Small intestine (tissue), 7 donors: ENCODE measurements at regions not wholly inside any gene's neighbourhood (a gene's known extent, or its start where the extent isn't known, plus 50 kb on each side); places are given as distances from the start of the nearest gene placed in this dataset.
"Not testable (repeated sequence)": the region's sequence is repeated elsewhere in the genome, so short reads cannot be mapped to it uniquely, and the experiment has no call there.

Experiments used
- DNase-seq, 2 donors: peaks; one replicate each; pipeline versions ENCODE4 v3.0.0 to v3.0.0-alpha.2; 2013
- FAIRE-seq: peaks from 2 replicates; lab custom pipeline; 2012; peaks lifted over from hg19 to GRCh38; lab: Jason Lieb, UNC
- H3K27ac ChIP-seq, 3 donors: one replicate each; pipeline ENCODE4 v1.5.1; 2013; ENCODE audit warnings: low read length in 2 of 3, mild to moderate bottlenecking in 2 of 3, control low read depth in 1 of 3, inconsistent platforms in 1 of 3, low read depth in 1 of 3, moderate library complexity in 1 of 3
- H3K27me3 ChIP-seq, 3 donors: one replicate each; pipeline ENCODE4 v1.6.1; 2013; ENCODE audit warnings: low read length in 3 of 3, inconsistent platforms in 1 of 3; ENCODE audit not compliant: control insufficient read depth in 3 of 3, insufficient read depth in 3 of 3
- H3K36me3 ChIP-seq, 3 donors: one replicate each; pipeline ENCODE4 v1.6.1; 2013; ENCODE audit warnings: low read length in 3 of 3, inconsistent platforms in 1 of 3, low read depth in 1 of 3, mild to moderate bottlenecking in 1 of 3, moderate library complexity in 1 of 3; ENCODE audit not compliant: control insufficient read depth in 3 of 3, insufficient read depth in 2 of 3
- H3K4me1 ChIP-seq, 3 donors: one replicate each; pipeline ENCODE4 v1.6.1; 2013; ENCODE audit warnings: low read length in 2 of 3, inconsistent platforms in 1 of 3, low read depth in 1 of 3, mild to moderate bottlenecking in 1 of 3, moderate library complexity in 1 of 3; ENCODE audit not compliant: control insufficient read depth in 3 of 3, insufficient read depth in 2 of 3
- H3K4me3 ChIP-seq, 3 donors: one replicate each; pipeline ENCODE4 v1.5.1; 2013; ENCODE audit warnings: low read length in 3 of 3, control low read depth in 1 of 3, inconsistent platforms in 1 of 3, low read depth in 1 of 3, mild to moderate bottlenecking in 1 of 3, moderate library complexity in 1 of 3
- H3K9me3 ChIP-seq, 2 donors: one replicate each; pipeline ENCODE4 v1.6.1; 2013; ENCODE audit warnings: low read depth in 1 of 2, low read length in 1 of 2; ENCODE audit not compliant: control insufficient read depth in 2 of 2, insufficient read depth in 1 of 2
- WGBS, 3 donors: extraction: QIAGEN DNeasy Blood & Tissue Kit; methylation state at CpG; one replicate each; pipeline ENCODE4 v1.1.7; 2013; 5-methylcytosine and 5-hydroxymethylcytosine counted together
- donor health status: healthy with polysubstance abuse.
- donor health status: control.
- donor health status: control.
- donor health status: Bipolar disorder and iron deficiency.
- donor health status: healthy.

DNA sequence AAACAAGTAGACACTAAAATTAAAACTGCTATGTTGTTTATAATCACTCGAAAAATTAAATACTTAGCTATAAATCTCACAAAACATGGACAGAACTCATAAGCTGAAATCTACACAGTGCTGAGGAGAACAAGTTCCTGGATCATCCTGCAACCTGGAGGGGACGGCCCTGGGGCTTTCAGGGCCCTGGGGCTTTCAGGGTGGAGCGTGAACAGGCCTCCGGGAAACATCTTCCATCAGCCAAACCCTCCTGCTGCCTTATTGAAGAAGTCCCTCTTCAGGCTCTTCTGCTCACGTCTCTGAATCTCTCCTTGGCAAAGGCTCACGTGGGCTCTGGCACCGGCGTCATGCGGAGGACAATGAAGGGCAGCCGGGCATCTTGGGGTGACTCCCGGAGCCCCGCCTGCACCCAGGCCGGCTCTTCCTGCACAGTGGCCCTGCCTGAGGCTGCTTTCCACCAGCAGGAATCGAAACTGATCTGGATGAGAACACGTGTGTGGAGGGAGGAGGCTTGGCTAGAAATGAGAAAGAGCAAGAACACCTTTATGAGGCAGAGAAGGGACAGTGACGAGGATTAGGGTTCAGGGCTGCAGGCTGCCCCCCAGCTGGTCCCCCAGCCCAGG is 127.3 kb downstream of the CDRT15L2 start:
- Histone ChIP-seq H3K9me3 (no peaks in the 10 kb centered on the region), H3K27ac (no peak overlapping the region), H3K27me3 (no peaks in the 10 kb centered on the region), H3K4me3 (no peak overlapping the region), H3K4me1 (no peaks in the 10 kb centered on the region), H3K36me3 (no peaks in the 10 kb centered on the region)
- 27 to 62% (median 43%) methylated on average over 16 of the region's 16 CpGs for WGBS, 3 donors
- DNase-seq (peak in 1 of 2 donors; percentile 64), FAIRE-seq (no peak)

DNA sequence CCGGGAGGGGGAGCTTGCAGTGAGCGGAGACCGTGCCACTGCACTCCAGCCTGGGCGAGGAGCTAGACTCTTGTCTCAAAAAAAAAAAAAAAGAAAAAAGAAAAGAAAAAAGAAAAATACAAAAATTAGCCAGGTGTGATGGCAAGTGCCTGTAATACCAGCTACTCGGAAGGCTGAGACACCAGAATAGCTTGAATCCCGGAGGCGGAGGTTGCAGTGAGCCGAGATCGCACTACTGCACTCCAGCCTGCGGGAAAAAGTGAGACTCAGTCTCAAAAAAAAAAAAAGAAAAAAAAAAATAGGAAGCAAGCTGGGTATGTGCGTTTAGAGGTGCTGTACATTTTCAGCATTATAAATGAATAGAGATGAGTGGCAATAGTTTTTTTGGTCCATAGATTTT is 129.3 kb downstream of the CDRT15L2 start:
- not testable (repeated sequence) for H3K27ac ChIP-seq, H3K4me1 ChIP-seq, H3K36me3 ChIP-seq, H3K4me3 ChIP-seq, H3K27me3 ChIP-seq, FAIRE-seq, H3K9me3 ChIP-seq, DNase-seq
- WGBS, 3 donors, result 83 to 92% (median 91%) methylated on average over 11 of the region's 11 CpGs

DNA sequence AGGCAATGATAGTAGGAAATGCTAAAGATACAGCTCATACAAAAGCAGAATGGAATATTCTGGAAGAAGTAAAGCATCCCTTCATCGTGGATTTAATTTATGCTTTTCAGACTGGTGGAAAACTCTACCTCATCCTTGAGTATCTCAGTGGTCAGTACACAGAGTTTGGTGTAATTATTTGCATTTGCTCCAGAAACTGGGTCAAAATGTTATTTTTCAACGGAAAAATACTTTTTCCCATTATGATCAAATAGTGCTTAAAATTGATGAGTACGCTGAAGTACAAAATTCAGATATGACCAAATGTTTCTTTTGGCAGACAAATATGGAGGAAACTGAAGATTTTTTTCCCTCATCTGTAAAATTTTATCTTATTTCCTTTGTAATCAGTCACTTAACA is 137.0 kb downstream of the CDRT15L2 start:
- WGBS, 3 donors, result 91 to 92% (median 91%) methylated on average over 3 of the region's 3 CpGs
- FAIRE-seq, H3K36me3 ChIP-seq, H3K4me1 ChIP-seq, DNase-seq, H3K9me3 ChIP-seq, H3K27ac ChIP-seq, H3K27me3 ChIP-seq, H3K4me3 ChIP-seq: not testable (repeated sequence)

DNA sequence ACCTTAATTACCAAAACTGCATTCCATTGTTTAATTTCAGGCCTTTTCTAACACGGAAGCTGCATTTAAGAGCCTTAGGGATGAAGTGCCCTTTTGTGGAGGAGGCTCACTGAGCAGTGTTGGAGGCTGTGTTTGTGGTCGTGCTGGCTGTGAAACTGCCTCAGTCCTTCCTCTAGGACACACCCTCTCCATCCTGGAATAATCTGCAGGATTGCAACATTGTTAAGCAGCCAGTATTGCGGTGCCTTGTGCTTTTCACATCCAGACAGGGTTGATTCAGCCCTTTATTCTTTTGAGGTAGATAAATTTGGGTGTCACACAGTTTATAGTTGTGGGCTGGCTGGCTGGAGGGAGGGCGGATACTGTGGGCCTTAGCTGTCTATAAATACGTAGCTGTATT is 141.6 kb downstream of the CDRT15L2 start:
- DNase-seq (no peak), FAIRE-seq (no peak)
- Histone ChIP-seq H3K27me3 (no peaks in the 10 kb centered on the region), H3K4me3 (no peak overlapping the region), H3K9me3 (no peaks in the 10 kb centered on the region), H3K36me3 (no peaks in the 10 kb centered on the region), H3K4me1 (no peaks in the 10 kb centered on the region), H3K27ac (no peak overlapping the region)
- WGBS, 3 donors, result 54 to 59% (median 56%) methylated on average over 5 of the region's 5 CpGs

DNA sequence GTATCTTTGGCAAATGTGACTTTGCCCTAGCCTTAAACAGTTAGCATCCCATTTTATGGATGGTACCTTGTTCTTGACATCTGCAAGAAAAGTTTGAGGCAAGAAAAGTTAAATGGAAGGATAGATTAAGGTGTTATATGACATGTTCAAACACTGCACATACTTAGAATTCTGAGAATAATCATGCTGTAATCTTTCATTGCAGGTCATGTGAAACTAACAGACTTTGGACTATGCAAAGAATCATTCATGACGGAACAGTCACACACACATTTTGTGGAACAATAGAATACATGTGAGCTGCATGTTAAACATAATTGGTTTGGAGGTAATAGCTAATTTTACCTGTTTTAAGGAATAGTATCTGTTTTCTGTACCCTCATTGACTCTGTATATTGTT is 144.9 kb downstream of the CDRT15L2 start:
- not testable (repeated sequence) for H3K9me3 ChIP-seq, FAIRE-seq, H3K36me3 ChIP-seq, H3K4me3 ChIP-seq, H3K27me3 ChIP-seq, H3K27ac ChIP-seq, H3K4me1 ChIP-seq
- peak; percentile 12 to 60 for DNase-seq
- 17 to 69% (median 30%) methylated on average over 1 of the region's 1 CpG for WGBS, 3 donors

DNA sequence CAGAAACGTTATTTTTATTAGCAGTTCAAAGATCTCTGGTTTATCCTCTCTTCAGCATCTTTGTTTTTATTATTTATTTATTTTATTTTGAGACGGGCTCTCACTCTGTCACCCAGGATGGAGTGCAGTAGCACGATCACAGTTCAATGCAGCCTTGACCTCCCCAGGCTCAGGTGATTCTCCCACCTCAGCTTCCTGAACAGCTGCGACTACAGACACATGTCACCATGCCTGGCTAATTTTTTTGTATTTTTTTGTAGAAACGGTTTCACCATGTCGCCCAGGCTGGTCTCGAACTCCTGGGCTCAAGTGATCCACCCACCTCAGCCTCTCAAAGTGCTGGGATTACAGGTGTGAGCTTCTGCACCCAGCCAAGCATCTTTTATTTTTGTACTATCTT is 147.7 kb downstream of the CDRT15L2 start:
- not testable (repeated sequence) for H3K9me3 ChIP-seq, FAIRE-seq, DNase-seq

DNA sequence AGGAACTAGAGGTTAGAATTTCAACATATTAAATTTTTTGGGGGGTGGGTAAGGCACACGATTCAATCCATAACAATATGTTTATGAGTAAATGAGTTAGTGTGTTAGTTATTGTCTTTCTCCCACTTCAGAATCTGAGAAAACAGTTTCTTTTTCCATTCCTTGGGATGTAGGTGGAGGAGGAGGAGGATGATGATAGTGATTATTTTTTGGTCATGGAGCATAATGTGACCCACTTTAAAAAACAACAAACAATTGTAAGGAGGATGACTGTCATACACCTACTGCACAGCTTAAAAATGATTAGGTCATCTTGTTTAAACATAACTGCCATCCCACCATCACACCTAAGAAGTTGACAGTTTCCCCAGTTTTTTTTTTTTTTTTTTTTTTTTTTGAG is 148.7 kb downstream of the CDRT15L2 start:
- Histone ChIP-seq H3K27me3 (no peaks in the 10 kb centered on the region), H3K4me1 (no peaks in the 10 kb centered on the region), H3K27ac (no peak overlapping the region), H3K36me3 (no peaks in the 10 kb centered on the region), H3K4me3 (no peak overlapping the region), H3K9me3 (no peaks in the 10 kb centered on the region)
- WGBS, 3 donors, result 72 to 80% (median 77%) methylated on average over 1 of the region's 1 CpG
- FAIRE-seq, result no peak
- no peak for DNase-seq

More for the DNA sequence above, 147.7 kb downstream of the CDRT15L2 start:
- H3K4me3 ChIP-seq, H3K27ac ChIP-seq, H3K36me3 ChIP-seq, H3K4me1 ChIP-seq, H3K27me3 ChIP-seq: not testable (repeated sequence)
- WGBS, 3 donors, result 68 to 77% (median 76%) methylated on average over 7 of the region's 7 CpGs

DNA sequence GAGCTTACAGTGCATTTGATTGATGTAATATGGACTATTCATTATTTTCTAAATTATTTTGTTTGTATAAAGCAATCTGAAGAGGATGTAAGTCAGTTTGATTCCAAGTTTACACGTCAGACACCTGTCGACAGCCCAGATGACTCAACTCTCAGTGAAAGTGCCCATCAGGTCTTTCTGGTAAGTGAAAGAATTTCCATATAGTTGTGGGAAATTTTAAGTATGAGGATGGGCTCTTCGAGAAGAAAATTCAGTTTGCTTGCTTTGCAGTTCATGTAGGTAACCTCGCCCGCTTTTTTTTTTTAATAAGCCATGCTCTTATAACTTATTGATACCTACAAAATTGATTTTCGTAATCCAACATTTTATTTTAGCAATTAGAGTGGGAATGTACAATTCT is 151.6 kb downstream of the CDRT15L2 start:
- WGBS, 3 donors, result 81 to 85% (median 81%) methylated on average over 6 of the region's 6 CpGs
- H3K27ac ChIP-seq, H3K4me1 ChIP-seq, H3K4me3 ChIP-seq, H3K36me3 ChIP-seq, H3K9me3 ChIP-seq, FAIRE-seq, DNase-seq, H3K27me3 ChIP-seq: not testable (repeated sequence)

DNA sequence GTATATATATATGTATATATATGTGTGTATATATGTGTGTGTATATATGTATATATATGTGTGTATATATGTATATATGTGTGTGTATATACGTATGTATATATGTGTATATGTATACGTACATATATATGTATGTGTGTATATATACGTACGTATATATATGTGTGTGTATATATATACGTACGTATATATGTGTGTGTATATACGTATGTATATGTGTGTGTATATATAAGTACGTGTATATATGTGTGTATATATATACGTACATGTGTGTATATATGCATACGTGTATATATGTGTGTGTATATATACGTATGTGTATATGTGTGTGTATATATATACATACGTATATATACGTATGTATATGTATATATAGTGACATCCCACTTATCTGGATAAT is 154.4 kb downstream of the CDRT15L2 start:
- 88 to 92% (median 89%) methylated on average over 13 of the region's 13 CpGs for WGBS, 3 donors
- Histone ChIP-seq H3K9me3 (no peaks in the 10 kb centered on the region), H3K27me3 (no peaks in the 10 kb centered on the region), H3K4me3 (no peak overlapping the region), H3K36me3 (no peaks in the 10 kb centered on the region), H3K27ac (no peak overlapping the region), H3K4me1 (no peaks in the 10 kb centered on the region)
- DNase-seq (no peak), FAIRE-seq (no peak)
